Glomerular endothelial cell (primary cell): ENCODE measurements at regions not wholly inside any gene's neighbourhood (a gene's known extent, or its start where the extent isn't known, plus 50 kb on each side); places are given as distances from the start of the nearest gene placed in this dataset.
"Not testable (repeated sequence)": the region's sequence is repeated elsewhere in the genome, so short reads cannot be mapped to it uniquely, and the experiment has no call there.

Experiments used
- DNase-seq: peaks from one replicate; pipeline ENCODE4 v3.0.0-alpha.2; 2011; ENCODE audit warnings: low read depth, low spot score; ENCODE audit errors: extremely low read depth

DNA sequence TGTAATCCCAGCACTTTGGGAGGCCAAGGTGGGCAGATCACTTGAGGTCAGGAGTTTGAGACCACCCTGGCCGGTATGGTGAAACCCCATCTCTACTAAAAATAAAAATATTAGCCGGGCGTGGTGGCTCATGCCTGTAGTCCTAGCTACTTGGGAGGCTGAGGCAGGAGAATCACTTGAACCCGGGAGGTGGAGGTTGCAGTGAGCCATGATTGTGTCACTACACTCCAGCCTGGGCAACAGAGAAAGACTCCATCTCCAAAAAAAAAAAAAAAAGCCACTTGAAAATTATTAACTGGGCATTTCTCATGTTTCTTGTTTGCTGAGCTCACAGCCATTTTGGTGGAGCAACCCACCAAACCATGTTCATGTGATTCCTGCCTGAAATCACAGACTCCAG is 131.1 kb upstream of the LPP start:
- not testable (repeated sequence) for DNase-seq

DNA sequence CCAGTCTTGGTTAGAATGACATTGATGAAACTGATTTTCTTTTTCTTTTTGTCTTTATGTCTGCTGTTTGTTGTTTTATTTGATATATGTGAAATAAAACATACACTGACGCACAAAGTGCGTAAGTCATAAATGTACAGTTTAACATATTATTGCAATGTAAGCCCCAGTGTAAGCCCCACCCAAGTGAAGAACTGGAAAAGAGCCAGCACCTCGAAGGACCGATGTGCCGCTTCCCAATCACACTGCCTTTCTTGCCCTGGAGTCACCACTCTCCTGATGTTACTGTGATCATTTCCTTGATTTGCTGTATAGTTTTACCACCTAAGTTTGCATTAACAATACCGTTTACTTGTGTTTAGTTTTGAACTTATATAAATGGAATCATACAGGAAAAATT is 128.4 kb upstream of the LPP start:
- no peak for DNase-seq

DNA sequence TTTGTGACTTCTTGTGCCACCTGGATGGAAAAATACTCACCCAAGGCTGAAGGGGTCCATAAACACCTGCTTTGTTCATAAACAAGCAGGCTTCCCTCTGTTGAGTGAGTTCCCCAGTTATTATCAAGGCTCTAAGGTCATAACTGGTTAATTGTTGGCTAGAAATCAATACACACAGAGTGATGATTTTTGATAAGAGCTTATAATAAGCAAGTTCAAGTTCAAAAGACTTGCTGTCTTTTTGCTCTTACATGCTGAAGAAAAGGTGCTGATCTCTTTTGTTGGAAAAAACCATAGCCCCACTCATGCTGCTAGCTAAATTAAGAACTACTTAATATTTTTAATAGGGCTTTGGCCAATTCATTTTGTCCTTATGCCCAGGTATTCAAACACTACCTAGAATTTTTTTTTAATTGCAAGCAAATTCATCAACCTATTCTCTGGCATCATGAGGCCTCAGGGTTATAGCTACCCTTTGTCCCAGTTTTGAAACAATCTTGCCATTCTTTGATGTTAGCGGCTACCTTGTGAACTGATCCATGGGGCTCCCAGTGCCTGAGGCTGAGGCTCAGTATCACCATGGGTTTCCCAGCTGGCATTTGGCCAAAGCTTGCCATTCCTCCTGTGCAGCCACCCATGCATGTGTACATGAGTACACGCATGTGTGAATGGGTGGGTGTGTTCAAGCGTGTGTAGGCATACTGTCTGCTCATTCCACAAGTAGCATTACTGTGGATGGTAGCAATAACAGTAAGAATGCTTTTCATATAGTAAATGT is 127.6 kb upstream of the LPP start:
- no peak for DNase-seq

DNA sequence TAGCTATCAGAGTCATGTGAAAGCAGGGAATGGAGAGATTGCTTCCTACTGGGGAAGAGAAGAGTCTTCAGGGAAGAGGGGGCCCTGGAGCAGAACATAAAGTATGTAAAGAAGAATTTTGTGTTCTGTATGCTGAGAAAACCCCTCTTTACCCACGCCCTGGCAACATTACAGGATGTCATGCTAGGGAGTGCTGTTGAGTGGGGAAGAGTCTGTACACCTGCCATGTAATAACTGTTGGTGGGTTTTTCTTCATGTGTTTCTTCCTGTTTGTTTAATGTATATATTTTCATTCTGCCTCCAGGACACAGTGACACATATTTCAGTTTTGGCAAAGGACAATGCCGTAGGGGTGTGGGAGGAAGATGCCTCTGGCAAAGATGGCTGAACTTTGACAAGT is 122.8 kb upstream of the LPP start:
- no peak for DNase-seq

- no peak for DNase-seq
These were observed 119.0 kb upstream of the LPP start for GRCh38 chr3:188034989-188035388.

DNA sequence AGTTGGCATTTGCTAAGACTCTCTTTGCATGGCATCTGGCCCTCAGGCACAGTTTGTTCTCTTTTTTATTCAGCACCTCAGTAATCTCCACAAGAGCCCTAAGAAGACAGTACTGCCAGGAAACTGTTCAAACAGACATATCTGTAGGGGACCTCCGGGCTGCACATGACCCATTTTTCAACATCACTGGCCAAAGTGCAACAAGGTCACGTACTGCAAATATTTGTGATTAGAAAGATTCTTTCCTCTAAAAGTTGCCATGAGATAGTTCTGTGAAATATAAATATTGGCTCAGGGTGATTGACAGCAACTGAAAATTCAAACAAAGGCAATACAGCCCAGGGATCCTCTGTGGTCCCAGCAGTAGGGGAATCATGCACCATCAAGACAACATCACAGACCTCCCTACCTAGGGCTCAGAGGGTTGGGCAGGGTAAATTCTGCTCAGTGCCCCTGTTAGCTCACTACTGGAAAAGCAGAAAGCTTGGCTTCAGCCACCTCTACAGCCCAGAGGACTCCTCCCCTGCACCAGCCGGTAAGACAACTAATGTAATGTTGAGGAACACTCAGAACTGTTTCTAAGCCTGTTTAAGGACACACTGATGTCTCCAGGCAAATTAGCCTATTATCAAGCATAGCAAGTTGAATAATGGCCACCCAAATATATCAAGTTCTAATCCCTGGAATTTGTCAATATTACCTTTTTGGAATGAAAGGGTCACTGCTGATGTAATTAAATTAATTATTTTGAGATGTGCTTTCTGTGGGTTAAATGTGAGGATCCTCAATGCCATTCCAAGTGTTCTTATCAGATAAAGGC is 117.4 kb upstream of the LPP start:
- no peak for DNase-seq

DNA sequence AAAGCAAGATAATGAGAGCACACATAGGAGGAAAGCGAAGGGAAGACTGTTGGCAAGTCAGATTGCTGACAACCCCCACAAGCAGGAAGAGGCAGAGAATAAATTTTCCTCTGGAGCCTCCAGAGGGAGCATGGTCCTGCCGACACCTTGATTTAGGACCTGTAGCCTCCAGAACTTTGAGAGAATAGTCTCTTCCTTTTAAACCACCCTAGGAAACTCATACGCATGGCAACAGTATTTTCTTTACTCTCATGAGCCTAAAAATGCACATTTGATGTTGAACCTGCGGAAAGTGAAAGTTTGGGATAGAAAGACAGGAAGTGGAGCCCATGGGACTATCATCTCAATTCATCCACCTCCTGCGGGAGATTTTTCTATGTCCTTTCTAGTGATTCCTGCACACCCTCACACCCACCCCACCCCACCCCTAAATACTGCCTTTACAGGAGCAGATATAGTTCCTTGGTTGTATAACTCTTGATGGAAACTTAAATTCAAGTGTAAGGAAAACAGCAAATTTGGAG is 116.7 kb upstream of the LPP start:
- DNase-seq: no peak

- DNase-seq: no peak
These were observed 115.9 kb upstream of the LPP start for GRCh38 chr3:188037965-188038581.

DNA sequence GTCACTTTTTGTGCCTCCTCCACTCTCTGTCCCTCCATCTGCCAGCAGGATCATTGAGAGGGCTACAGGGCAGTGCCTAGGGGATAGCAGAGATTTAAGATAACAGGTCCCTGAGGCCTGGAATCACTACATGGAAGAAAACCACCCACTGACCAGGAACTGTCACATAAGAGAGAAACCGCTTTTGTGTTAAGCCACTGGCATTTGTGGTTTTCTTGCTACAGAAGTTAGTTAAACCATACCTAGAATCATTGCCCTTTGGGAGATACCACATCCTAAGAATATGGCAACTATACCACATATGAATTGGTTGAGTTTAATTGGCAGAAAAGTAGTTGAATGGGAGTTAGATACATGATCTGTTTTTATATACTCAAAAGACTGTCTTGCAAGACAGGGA is 112.8 kb upstream of the LPP start:
- DNase-seq: no peak

GRCh38 chr3:188041895-188042294 is 112.1 kb upstream of the LPP start:
- DNase-seq: no peak

DNA sequence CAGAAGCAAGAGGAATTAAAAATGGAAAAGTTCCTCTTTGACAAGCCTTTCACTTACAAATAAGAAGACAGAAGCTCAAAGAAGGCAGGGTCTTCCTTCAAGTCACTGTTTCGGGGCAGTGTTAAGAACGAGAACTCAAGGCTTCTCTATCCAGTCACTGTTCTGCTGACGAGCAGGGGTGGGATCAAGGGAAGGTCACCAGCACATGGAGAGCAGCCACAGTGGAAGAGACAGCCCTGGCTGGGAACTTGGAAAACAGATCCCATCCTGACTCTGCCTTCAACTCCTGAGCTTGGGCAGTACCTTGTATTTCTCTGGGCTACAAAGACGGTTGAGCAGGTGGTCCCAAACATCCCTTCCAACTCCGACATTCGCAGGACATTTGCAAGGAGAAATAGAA is 111.5 kb upstream of the LPP start:
- DNase-seq: no peak

GRCh38 chr3:188043891-188044290 is 110.1 kb upstream of the LPP start:
- no peak for DNase-seq

DNA sequence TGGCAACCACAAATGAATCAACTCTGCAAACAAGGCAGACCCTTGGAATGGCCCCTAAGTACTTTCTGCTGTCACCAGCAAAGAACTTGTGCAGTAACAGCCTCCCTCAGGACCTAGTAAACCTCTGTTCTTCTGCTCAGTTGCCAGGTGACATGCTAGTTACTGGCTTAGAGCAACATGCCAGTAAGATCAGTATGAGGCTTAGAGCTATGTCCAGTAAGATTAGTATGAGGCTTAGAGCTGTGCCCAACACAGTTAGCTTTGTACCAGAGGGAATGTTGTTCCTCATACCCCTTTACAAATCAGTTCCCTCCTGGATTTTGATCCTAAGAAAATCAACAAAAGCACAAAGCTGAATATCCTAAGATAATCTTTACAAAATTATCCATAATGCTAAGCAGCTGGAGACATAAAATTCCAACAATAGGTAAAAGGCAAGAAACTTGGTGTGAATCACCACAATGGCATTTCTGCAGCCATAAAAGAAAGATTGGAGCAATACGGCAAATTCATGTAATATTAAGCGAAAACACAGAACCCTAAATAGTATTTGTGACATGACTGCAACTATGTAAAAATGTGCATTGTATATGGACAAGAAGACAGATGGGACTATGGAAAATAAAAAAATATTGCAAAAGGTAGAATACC is 107.3 kb upstream of the LPP start:
- no peak for DNase-seq

DNA sequence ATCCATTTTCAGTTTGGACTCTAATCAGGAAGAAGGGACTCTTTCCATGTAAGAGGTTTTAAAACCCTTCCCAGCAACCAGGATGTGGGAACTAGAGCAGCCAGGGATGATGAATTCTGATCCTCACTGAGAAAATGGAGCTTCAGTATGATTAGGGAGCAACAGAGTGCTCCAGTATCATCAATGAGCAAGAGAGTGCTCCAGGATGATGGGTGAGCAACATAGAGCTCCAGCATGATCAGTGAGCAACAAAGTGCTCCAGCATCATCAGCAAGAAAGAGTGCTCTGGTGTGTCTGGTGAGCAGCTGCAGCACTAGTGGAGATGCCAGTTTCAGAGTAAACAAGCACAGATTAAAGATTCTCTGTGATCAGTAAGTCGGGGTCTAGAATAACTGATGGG is 106.4 kb upstream of the LPP start:
- no peak for DNase-seq

DNA sequence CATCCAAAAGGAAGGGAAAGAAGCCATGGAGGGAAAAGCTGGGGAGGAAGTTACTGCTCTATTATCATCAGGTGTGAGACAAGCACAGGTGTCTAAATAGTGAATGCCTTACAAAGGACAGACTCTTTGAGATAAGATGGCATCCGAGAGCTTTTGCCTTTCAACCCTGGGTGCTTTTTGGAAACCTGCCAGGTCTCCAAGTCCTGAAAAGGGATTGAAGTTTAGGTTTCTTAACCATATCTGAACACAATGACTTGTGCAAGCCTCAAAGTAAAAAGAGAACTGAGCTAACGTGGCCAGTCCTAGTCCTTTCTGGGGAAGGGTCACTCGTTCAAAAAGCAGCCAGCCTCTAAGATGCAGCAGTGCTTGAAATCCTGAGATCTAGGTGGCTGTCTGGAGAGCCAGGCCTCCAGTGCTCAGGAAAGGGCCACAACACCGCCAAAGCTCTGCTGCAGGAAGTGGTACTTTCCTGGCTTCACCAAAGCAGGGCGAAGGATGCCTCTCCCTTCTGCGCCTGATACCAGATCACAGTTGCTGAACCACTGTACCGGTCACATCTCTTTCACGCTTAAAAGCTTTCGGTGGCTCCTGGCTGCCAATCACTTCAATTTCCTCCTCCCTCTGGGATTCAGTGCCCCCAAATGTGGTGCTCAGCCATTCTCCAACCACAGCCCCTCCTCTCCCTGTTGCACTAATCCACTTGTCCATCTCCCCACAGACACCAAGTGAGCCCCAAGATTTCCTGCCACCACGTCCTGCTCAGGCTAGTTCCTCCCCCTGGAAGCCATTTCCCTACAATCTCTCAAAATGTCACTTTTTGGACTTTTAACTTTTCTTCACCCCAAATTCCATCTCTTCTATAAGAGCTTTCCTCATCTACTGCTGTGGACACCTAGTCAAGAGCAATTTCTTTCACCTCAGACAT is 104.1 kb upstream of the LPP start:
- DNase-seq: no peak

DNA sequence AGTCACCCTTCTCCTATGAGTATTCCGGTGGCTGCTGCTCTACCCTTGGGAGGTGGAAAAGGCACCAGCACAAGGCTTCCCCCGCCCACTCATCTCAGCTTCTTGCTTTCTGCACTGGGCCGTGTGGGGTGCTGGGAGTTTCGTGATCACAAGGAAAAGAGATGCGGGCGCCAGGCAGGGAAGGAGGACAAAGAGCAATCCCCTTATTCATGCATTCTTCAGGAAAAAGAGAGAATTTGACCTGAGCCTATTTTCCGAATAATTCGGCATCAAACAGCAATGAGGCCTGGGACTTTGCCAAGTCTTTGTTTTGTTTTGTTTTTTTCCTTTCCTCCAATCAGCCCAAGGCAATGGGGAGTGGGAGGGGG is 102.2 kb upstream of the LPP start:
- DNase-seq: no peak

DNA sequence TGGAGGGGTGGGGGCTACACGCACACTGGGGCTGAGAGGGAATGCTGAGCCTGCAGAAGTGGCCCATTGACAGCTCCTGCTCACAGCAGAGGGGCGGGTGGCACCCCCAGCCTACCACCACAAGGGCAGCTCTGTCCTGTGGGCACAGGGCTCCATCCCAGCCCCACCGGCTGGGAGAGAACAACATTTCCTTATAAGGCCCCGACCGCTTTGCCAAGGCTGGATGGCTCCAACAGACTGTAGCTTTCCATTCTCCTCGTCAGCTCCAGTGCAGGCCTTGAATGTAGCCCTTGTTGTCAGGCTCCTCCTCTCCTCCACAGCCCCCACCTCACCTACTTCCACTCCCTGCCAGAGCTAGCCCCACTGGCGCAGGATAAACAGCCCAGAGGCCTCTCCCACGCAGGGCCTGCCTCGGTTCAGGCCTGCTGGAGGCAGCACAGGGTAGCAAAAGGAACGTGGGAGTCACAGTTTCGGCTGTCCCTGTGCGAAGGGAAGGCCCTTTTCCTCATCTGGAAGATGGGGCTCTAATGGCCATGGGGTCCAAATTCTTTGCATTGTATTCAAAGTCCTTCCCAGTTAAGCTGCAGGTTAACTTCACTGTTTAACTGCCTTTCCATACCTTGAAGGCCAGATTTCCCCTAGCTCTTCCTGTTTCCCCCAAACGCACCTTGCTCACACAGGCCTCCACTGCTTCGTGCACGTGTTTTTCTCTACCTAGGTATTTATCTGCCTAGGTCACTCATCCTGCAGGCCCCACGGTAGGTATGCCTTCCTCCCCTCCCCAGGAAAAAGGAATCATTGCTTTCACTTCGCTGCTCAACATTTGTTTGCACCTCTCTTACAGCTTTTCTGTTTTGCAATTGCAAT is 101.6 kb upstream of the LPP start:
- no peak for DNase-seq

DNA sequence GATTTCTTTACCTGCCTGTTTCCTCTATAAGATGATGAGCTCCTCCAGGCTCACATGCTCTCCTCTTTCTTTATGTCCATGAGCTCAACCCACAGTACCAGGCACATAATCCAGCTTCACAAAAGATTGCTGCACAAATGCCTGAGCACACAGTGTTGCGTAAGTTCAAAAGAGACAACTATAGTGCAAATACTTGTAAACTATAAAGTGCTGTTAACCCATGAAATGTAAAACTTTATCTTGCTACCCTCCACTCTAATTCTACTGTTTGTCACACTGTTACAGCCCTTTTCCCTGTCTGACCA is 101.0 kb upstream of the LPP start:
- no peak for DNase-seq

GRCh38 chr3:188053710-188054380 is 100.1 kb upstream of the LPP start:
- DNase-seq: no peak
